Ishikawa (cell line): ENCODE measurements at regions not wholly inside any gene's neighbourhood (a gene's known extent, or its start where the extent isn't known, plus 50 kb on each side); places are given as distances from the start of the nearest gene placed in this dataset.

Experiments used
- CEBPB ChIP-seq: IDR thresholded peaks from 2 replicates; pipeline ENCODE4 v1.6.1; 2012
- CREB1 ChIP-seq: IDR thresholded peaks from 2 replicates; pipeline ENCODE4 v1.6.1; 2012; ENCODE audit warnings: low read depth
- EGR1 ChIP-seq: IDR thresholded peaks from 2 replicates; pipeline ENCODE4 v1.6.1; 2012
- EP300 ChIP-seq: IDR thresholded peaks from 2 replicates; pipeline ENCODE4 v1.6.1; 2012; ENCODE audit warnings: borderline replicate concordance
- FOXM1 ChIP-seq: IDR thresholded peaks from 2 replicates; pipeline ENCODE4 v1.6.1; 2012; ENCODE audit warnings: low read depth, borderline replicate concordance
- MAX ChIP-seq: IDR thresholded peaks from 2 replicates; pipeline ENCODE4 v1.6.1; 2012
- NFIC ChIP-seq: IDR thresholded peaks from 2 replicates; pipeline ENCODE4 v1.6.1; 2012
- RAD21 ChIP-seq: IDR thresholded peaks from 2 replicates; pipeline ENCODE4 v1.6.1; 2012; ENCODE audit warnings: low read depth
- REST ChIP-seq: IDR thresholded peaks from 2 replicates; pipeline ENCODE4 v1.6.1; 2012; ENCODE audit warnings: low read depth, mild to moderate bottlenecking
- TAF1 ChIP-seq: IDR thresholded peaks from 2 replicates; pipeline ENCODE4 v1.6.1; 2012; ENCODE audit warnings: low read depth, mild to moderate bottlenecking
- TCF12 ChIP-seq: IDR thresholded peaks from 2 replicates; pipeline ENCODE4 v1.6.1; 2012; ENCODE audit warnings: low read depth
- TEAD4 ChIP-seq: IDR thresholded peaks from 2 replicates; pipeline ENCODE4 v1.6.1; 2012
- USF1 ChIP-seq: IDR thresholded peaks from 2 replicates; pipeline ENCODE4 v1.6.1; 2012
- YY1 ChIP-seq: IDR thresholded peaks from 2 replicates; pipeline ENCODE4 v1.6.1; 2012; ENCODE audit warnings: low read depth
- ZBTB7A ChIP-seq: IDR thresholded peaks from 2 replicates; pipeline ENCODE4 v1.6.1; 2012; ENCODE audit warnings: low read depth

- TF ChIP-seq YY1 (no peak), EP300 (no peak), FOXM1 (no peak), CREB1 (no peak), TEAD4 (no peak), TAF1 (no peak), TCF12 (no peak), NFIC (no peak), MAX (no peak), EGR1 (no peak), USF1 (no peak), ZBTB7A (no peak), RAD21 (no peak), REST (no peak), CEBPB (no peak)
These were observed 226.6 kb downstream of the MEF2C start for GRCh38 chr5:88656221-88656950.

GRCh38 chr5:88653471-88653870, 229.5 kb downstream of the MEF2C start:
- TF ChIP-seq USF1 (no peak), TAF1 (no peak), REST (no peak), ZBTB7A (no peak), RAD21 (no peak), MAX (no peak), CEBPB (no peak), CREB1 (no peak), YY1 (no peak), EGR1 (no peak), TCF12 (no peak), TEAD4 (no peak)

GRCh38 chr5:88647901-88648300, 235.1 kb downstream of the MEF2C start:
- TF ChIP-seq NFIC (no peak), CEBPB (no peak), EGR1 (no peak), YY1 (no peak), USF1 (no peak), REST (no peak), CREB1 (no peak), FOXM1 (no peak), TAF1 (no peak), MAX (no peak), ZBTB7A (no peak), TCF12 (no peak), RAD21 (no peak), EP300 (no peak), TEAD4 (no peak)

GRCh38 chr5:88646866-88647265, 236.1 kb downstream of the MEF2C start:
- no peak for TF ChIP-seq TCF12
- TF ChIP-seq EP300 = no peak
- TF ChIP-seq FOXM1 = no peak
- no peak for TF ChIP-seq USF1
- no peak for TF ChIP-seq MAX
- TF ChIP-seq RAD21 = no peak
- TF ChIP-seq CEBPB = no peak
- TF ChIP-seq NFIC = no peak
- no peak for TF ChIP-seq REST
- no peak for TF ChIP-seq ZBTB7A
- no peak for TF ChIP-seq TAF1
- no peak for TF ChIP-seq YY1
- TF ChIP-seq CREB1 = no peak
